Right atrium auricular region (tissue), 2 donors: ENCODE measurements at regions not wholly inside any gene's neighbourhood (a gene's known extent, or its start where the extent isn't known, plus 50 kb on each side); places are given as distances from the start of the nearest gene placed in this dataset.

ENCODE experiments used
- DNase-seq: peaks from one replicate; pipeline ENCODE4 v3.0.0-alpha.2; 2019; ENCODE audit warnings: low spot score
- H3K27ac ChIP-seq, 2 donors: fragments of 200-600 bp; sonication (generic); 1 replicate in 1 of 2; 2 replicates in 1 of 2; pipeline ENCODE4 v1.5.1; 2016 to 2019
- H3K27me3 ChIP-seq, 2 donors: fragments of 200-600 bp; sonication (generic); one replicate each; pipeline versions ENCODE4 v1.5.1 to v1.6.0; 2017 to 2019
- H3K36me3 ChIP-seq: fragments of 200-600 bp; sonication (generic); one replicate; pipeline ENCODE4 v1.5.1; 2016
- H3K4me1 ChIP-seq, 2 donors: fragments of 200-600 bp; sonication (generic); one replicate each; pipeline versions ENCODE4 v1.5.1 to v1.6.0; 2017 to 2019
- H3K4me3 ChIP-seq, 2 donors: fragments of 200-600 bp; sonication (generic); 1 replicate in 1 of 2; 2 replicates in 1 of 2; pipeline ENCODE4 v1.5.1; 2017 to 2019; ENCODE audit warnings: mild to moderate bottlenecking in 1 of 2, moderate library complexity in 1 of 2
- H3K9me3 ChIP-seq, 2 donors: fragments of 200-600 bp; sonication (generic); one replicate each; pipeline ENCODE4 v1.5.1; 2019
- TF ChIP-seq, protein P1 (sequence below), 2 donors: fragments of 200-600 bp; sonication (generic); IDR thresholded peaks; one replicate each; pipeline ENCODE4 v1.5.1; 2019; ENCODE audit warnings: antibody characterized with exemption in 2 of 2

DNA sequence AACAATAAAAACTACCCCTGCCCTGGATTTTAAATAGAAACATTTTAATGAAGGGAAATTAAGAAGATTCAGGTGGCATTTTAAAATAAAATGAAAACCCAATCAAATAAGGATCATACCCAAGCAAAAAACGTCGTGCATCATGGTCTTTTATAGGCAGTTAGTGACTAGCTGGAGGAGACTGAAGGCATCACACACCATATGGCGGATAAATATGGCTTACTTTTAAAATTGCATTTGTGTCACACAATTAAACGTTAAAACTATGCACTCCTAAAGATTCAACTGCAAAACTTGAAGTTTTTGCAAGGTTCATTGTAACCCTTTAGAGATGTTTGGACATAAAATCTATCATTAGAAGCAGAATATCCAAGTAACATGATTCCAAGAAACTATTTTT lies 200.1 kb upstream of the NRG3 start:
- Histone ChIP-seq H3K36me3 (no peaks in the 10 kb centered on the region), H3K27ac (no peak overlapping the region), H3K4me3 (no peak overlapping the region), H3K4me1 (no peaks in the 10 kb centered on the region), H3K27me3 (no peaks in the 10 kb centered on the region), H3K9me3 (peaks cover 0 to 3% of the 10 kb centered on the region in 2 donors)
- TF ChIP-seq, protein P1, sequence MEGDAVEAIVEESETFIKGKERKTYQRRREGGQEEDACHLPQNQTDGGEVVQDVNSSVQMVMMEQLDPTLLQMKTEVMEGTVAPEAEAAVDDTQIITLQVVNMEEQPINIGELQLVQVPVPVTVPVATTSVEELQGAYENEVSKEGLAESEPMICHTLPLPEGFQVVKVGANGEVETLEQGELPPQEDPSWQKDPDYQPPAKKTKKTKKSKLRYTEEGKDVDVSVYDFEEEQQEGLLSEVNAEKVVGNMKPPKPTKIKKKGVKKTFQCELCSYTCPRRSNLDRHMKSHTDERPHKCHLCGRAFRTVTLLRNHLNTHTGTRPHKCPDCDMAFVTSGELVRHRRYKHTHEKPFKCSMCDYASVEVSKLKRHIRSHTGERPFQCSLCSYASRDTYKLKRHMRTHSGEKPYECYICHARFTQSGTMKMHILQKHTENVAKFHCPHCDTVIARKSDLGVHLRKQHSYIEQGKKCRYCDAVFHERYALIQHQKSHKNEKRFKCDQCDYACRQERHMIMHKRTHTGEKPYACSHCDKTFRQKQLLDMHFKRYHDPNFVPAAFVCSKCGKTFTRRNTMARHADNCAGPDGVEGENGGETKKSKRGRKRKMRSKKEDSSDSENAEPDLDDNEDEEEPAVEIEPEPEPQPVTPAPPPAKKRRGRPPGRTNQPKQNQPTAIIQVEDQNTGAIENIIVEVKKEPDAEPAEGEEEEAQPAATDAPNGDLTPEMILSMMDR (IDR thresholded peaks at IDR 0.05): no peak
- DNase-seq: no peak

DNA sequence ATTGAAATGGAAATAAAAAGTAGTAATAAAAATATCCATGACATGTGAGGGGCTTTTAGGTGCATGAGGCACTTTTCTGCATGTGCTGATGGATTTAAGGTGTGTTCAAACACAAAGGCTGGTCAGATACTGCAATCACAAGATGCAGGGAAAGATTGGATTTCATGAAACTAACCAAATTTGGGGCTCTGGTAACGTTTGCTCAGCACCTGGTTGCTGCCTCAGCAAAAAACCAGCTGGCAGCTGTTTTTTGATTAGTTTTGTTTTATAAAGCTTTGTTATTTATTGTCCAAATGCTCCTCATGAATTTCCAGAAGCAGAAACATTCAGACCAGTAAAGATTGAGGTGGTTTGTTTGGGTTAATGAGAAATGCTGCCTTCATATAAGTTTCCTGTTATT lies 195.7 kb upstream of the NRG3 start:
- no peak overlapping the region for H3K27ac ChIP-seq
- H3K4me1 ChIP-seq: no peaks in the 10 kb centered on the region
- no peak overlapping the region for H3K4me3 ChIP-seq
- TF ChIP-seq, protein P1 (IDR thresholded peaks at IDR 0.05): no peak
- no peak for DNase-seq
- H3K36me3 ChIP-seq: no peaks in the 10 kb centered on the region
- no peaks in the 10 kb centered on the region for H3K27me3 ChIP-seq
- H3K9me3 ChIP-seq: no peaks in the 10 kb centered on the region

DNA sequence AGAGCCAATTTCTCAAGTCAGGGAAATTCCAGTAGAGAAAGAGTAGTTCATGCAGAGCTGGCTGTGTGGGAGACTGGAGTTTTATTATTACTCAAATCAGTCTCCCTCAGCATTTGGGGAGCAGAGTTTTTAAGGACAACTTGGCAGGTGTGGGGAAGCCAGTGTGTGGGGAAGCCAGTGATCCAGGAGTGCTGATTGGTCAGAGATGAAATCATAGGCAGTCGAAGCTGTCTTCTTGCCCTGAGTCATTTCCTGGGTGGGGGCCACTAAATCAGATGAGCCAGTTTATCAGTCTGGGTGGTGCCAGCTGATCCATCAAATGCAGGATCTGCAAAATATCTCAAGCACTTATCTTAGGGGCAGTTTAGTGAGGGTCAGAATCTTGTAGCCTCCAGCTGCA lies 194.6 kb upstream of the NRG3 start:
- Histone ChIP-seq H3K9me3 (no peaks in the 10 kb centered on the region), H3K27ac (no peak overlapping the region), H3K4me3 (no peak overlapping the region), H3K4me1 (no peaks in the 10 kb centered on the region), H3K27me3 (no peaks in the 10 kb centered on the region), H3K36me3 (no peaks in the 10 kb centered on the region)
- TF ChIP-seq, protein P1 (IDR thresholded peaks at IDR 0.05): no peak
- DNase-seq: no peak

DNA sequence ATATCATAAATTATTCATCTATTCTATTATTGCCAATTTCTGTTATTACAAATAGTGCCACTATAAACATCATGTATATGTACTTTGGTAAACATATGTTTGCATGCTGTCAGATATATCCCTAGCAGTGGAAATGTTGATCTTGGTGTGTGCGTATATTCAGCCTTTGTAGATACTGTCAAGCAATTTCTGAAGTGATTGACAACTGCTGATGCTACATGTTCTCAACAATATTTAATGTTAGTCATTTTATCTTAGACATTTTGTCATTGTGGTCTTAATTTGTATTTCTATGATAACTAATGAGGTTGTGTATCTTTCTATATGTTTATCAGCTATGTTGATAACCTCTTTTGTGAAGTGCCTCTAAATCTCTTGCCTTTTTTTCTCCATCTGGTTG lies 186.5 kb upstream of the NRG3 start:
- H3K27me3 ChIP-seq: no peaks in the 10 kb centered on the region
- TF ChIP-seq, protein P1 (IDR thresholded peaks at IDR 0.05): no peak
- no peak overlapping the region for H3K27ac ChIP-seq
- no peaks in the 10 kb centered on the region for H3K9me3 ChIP-seq
- H3K4me3 ChIP-seq: no peak overlapping the region
- no peaks in the 10 kb centered on the region for H3K4me1 ChIP-seq
- no peak for DNase-seq
- no peaks in the 10 kb centered on the region for H3K36me3 ChIP-seq

DNA sequence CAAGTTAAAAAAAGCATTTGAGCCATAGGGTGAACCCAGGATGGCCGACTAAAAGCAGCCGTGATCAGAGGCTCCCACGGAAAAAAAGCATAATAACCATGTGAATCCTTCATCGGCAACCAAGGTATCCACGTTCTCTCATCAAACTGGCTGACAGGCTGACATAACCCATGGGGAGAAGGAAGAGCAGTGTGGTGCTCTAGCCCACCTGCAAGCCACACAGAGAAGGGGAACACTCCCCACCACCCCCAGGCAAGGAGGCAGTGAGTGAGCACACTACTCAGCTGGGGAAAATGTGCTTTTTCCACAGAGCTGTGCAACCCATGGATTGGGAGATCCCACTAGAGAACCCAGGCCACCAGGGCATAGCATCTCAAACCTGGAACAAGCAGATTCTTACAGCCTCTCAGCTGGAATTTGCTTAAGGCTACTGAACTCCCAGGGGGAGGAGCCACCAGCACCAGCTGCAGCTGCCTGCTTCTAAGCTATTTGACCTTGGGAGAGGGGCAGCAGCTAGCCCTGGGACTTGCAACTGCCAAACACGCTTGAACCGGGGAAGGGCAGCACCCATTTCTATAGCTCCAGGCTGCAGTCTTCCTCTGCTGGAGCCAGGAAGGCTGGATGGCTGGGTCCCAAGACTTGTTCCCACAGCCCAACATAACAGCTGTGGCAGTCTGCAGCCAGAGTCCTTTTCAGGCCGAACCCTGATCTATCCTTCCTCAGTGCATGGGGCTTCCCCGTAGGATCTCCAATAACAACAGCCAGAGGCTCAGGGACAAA lies 178.2 kb upstream of the NRG3 start:
- H3K4me3 ChIP-seq: no peak overlapping the region
- no peaks in the 10 kb centered on the region for H3K27me3 ChIP-seq
- DNase-seq: no peak
- no peak overlapping the region for H3K27ac ChIP-seq
- TF ChIP-seq, protein P1 (IDR thresholded peaks at IDR 0.05): no peak
- no peaks in the 10 kb centered on the region for H3K4me1 ChIP-seq
- H3K36me3 ChIP-seq: no peaks in the 10 kb centered on the region
- H3K9me3 ChIP-seq: peaks cover 0 to 25% of the 10 kb centered on the region in 2 donors

DNA sequence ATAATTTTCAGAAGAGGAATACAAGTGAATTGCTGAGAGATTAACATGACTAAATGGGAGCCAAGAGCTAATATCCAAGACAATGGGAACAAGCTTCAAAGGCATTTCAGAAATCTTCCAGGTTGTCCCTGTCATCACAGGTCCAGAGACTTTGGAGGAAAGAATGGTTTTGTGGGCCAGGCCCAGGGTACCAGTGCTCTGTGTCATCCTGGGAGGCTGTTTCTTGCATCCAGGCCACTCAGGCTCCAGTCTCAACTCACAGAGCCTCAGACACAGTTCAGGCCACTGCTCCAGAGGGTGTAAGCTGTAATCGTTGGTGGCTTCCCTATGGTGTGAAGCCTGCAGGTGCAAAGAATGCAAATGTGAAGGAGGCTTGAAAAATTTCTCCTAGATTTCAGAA lies 170.4 kb upstream of the NRG3 start:
- Histone ChIP-seq H3K9me3 (peaks cover 0 to 12% of the 10 kb centered on the region in 2 donors), H3K4me3 (no peak overlapping the region), H3K4me1 (no peaks in the 10 kb centered on the region), H3K27ac (no peak overlapping the region), H3K27me3 (no peaks in the 10 kb centered on the region), H3K36me3 (no peaks in the 10 kb centered on the region)
- TF ChIP-seq, protein P1 (IDR thresholded peaks at IDR 0.05): no peak
- no peak for DNase-seq
